NCI-H2227 treated with DMSO at 0.1 percent for 48 hours (cell line): ENCODE measurements at regions not wholly inside any gene's neighbourhood (a gene's known extent, or its start where the extent isn't known, plus 50 kb on each side); places are given as distances from the start of the nearest gene placed in this dataset.
"Not testable (repeated sequence)": the region's sequence is repeated elsewhere in the genome, so short reads cannot be mapped to it uniquely, and the experiment has no call there.

Experiments
- DNase-seq: peaks from one replicate; lab custom pipeline; 2025; lab: John Stamatoyannopoulos, UW

DNA sequence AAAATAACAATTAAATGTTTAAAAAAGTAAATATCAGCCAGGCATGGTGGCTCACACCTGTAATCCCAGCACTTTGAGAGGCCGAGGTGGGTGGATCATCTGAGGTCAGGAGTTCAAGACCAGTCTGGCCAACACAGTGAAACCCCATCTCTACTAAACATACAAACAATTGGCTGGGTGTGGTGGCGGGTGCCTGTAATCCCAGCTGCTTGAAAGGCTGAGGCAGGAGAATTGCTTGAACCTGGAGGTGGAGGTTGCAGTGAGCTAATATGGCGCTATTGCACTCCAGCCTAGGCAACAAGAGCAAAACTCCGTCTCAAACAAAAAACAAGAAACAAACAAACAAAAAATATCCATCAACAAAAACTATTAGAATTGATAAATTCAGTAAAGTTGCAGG is 77.5 kb downstream of the SNX5 start:
- not testable (repeated sequence) for DNase-seq

DNA sequence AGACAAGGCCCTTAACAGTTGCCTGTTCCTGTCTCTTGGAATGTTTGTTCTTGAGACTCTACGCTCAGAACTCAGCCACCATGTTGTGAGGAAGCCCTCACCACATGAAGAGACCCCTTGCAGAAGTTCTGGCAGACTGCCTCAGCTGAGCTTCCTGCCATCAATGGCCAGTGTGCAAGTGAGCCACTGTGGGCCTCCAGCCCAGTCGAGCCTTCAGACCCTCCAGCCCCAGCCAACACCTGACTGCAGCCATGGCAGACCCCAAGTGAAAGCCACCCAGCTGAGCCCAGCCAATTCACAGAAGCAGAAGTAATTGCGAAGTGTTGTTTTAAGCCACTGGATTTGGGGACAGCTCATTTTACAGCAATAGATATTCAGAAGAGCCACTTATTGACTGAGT is 78.3 kb downstream of the SNX5 start:
- no peak for DNase-seq

DNA sequence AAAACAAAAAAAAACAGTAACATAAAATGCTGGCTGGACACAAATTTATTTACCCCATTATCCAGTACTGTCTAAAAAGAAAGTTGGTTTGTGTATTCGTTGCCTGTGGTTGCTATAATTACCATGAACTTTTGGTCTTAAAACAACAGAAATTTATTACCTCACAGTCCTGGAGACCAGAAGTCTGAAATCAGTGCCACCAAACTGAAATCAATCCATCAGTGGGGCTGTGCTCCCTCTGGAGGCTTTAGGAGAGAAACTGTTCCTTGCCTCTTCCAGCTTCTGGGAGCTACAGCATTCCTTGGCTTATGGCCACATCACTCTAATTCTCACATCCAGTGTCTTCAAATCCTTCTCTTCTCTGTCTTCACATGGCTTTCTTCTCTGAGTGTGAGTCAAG is 79.4 kb downstream of the SNX5 start:
- no peak for DNase-seq

DNA sequence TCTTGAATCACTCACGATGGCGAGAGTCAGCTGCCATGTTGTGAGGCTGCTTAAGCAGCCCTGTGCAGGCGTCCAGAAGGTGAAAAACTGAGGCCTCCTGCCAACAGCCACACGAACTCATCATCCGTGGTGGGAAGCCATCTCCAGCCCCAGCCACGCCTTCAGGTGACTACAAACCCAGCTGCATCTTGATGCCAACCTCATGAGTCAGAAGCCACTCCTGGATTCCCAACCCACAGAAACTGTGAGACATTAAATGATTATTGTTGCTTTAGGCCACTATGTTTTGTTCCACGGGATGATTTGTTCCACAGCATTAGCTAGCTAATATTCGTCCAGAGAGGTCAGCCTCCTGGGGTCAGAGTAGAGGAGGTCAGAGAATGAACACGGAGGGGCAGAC is 80.5 kb downstream of the SNX5 start:
- DNase-seq = no peak

DNA sequence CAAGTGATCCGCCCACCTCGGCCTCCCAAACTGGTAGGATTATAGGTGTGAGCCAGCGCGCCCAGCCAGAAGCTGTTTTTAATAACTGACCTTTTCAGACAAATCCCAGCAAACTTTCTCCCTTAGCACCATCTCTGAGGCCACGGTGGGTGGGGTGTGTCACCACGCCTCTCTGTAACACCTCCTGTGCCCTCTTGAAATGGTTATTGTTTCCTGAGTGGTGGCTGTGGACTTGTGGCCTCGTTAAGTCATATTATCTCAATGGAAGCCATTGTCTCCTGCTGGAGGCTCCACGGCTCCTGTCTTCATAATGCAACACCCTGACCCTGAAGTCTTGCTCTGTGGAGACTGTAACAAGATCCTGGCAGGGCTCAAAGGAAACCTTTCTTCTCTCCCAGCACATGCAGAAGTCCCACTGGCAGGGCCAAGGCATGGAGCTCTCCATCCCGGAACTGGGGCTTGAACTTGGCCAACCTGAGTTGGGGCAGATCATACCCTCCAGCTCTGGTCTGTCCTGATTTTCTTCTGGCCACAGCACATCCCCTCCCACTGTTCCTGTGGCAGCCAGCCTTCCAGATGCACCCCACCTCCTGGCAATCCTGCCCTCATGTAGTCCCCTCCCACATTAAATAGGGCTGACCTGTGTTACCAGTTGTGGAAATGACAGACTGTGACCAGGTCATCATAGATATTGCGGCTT is 81.1 kb downstream of the SNX5 start:
- no peak for DNase-seq

DNA sequence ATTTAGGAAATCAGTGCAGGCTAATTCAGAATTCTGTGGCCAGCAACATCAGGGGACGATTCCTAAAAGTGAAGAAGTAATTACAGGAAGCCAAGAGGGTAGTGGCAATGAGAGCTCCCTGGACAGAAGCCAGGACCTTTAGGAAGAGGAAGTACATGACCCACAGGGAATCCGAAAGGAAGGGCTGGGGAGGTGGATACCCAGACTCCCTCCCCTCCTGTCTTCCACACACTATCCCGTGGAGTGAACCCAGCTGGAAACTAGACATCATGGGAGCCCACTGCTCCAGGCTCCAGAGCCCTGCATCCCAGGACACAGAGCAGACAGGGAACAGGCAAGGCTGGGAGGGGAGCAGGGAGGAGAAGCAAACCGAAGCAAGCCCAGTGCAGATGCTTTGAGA is 83.0 kb downstream of the SNX5 start:
- DNase-seq = no peak

DNA sequence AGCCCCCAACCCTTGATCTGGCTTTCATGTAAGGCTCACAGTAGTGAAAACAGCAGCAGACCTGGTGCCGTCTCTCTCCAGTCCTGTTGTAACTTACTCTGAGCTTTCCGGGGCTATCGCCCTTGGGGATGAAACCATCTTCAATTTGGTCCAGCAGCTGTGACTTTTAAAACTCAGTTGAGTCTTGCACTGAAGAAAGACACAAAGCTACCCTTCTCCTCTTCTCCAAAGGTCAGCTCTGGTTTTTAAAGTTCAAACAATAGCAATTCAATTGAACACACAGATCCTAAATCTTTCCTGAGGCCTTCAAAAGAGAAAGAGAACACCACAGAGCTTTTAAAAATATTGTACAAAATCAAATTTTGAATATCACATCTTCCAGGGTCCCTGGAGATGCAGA is 83.5 kb downstream of the SNX5 start:
- DNase-seq = no peak

DNA sequence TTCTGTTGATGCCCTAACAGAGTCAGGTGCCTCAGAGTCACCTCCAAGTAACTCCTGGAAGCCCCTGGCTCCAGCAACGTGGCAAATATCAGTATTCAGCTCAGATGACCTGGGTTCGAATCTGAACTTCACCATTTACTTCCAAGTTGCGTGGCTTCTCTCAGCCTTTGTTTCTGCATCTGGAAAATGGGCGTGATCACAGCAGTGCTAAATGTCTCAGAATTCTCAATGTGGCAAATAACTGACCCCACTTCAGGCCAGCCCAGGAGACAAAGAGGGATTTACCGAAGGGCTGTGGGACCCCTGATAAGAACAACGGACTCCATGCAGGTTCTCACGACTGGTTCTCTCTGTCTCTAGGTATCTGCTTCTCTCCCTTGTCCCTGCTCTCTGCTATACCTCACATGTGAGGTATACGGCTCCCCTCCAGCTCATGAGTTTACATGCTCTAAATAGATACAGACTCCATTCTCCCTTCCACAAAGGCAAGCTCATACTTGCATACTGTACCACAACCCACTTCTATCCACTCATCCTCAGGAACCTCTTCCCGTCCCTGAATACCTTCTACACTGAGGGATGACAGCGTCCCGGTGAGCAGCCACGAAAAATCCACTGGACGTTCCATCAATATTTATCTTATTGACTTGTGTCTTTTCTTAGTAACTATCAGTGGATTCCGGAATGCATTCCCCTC is 84.1 kb downstream of the SNX5 start:
- no peak for DNase-seq

DNA sequence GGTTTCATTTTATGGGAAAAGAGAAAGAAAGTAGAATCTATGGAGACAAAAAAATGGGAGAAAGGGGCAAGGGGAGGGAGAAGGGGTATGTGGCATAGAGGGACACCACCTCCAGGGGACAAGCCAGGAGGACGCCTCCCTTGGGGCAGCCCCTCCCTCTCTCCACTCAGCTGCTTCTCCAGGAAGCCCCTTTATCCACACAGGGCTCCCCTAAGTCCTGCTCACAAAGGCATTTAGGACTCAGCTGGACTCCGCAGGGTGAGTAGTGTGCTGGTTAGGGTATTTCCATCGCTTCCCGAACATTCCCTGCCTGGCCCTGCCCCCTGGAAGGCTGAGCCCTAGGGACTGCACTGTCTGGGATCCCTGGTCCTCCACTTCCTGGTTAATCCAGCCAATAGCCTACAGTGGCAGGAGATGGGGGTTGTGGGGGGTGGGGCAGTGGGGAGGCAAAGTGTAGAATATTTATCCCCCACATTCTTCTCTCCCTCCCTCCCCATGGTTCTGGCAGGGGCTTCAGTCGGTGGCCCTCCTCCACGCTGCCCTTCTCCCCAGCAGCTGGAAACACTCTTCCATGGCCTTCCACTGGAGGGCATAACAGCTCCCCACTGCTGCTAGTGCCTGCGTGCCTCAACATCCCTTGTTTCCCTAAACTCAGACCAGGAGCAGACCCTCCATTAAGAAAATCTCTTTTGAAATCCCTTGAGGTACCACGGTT is 84.8 kb downstream of the SNX5 start:
- DNase-seq = no peak

DNA sequence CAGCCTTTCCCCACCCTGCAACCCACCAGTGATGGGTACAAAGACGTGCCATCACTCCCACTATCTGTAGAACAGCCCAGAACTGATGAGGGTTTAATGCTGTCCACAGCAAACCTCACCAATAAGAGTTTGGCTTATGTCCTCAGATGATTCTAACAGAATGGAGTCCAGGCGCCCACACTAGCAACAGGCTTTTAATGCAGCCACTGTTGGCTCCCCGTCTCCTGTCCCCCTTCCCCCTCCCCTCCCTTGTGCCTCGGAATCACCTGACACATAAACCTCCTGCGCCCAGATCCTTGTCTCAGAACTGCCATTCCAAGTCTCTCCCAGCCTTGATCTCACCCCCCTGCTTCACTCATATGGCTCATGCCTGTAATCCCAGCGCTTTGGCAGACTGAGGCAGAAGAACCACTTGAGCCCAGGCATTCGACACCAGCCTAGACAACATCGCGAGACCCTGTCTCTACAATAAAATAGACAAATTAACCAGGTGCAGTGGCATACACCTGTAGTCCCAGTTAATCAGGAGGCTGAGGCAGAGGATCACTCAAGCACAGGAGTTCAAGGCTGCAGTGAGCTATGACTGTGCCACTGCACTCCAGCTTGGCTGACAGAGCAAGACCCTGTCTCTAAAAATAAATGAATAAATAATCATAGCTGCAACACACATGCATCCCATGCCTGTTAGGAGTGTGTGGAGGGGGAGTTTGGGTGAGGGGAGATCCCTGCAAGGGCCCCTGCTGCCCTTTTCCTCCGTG is 85.6 kb downstream of the SNX5 start:
- DNase-seq = no peak

DNA sequence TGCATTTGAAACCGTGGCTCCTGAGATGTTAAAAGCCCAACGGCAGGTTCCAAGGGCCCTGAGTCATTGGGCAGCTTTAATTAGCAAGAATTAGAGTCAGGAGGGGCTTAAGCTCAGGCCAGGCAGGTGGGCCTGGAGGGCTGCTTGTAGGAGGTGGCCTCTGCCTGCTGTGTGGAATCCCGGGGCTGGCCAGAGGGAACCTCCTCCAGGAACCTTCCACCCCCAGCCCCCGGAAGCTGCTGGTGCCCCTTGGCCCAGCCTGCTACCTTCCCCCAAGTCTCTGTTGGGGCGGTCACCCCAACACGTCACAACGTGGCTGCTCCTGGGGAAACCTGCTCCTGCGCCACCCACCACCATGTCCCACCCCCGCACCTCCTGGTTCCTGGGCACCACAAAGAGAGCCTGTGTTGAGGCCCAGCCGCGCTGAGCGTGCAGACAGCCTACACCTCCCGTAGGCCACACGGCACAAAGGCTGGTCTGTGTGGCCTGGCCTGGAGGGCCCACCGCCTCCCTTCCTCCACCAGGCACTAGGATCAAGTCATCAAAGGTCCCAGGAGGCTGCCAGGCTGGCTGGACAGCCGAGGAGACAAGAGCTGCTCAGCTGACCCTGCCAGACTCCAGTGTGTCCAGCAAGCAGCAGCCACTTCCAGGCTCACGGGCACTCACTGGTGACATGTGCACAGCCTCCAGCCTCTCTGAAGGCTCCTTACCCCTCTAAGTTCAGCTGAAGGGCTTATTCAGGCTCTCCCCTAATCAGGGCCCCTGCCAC is 86.3 kb downstream of the SNX5 start:
- no peak for DNase-seq

DNA sequence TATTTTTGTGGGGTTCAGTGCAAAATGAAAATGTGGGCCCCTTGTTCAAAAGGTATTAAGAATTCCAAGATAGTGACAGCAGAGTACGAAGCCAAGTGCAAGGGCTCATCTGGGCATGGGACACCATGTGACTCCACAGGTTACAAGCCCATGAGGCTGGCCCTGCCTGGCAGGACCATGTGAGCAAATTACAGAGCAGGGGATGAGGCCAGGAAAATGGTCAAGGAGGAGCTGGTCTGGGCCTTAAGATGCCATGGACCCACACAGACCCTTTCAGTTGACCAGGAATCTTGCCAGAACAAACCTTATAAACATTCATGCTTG is 86.9 kb downstream of the SNX5 start:
- no peak for DNase-seq

DNA sequence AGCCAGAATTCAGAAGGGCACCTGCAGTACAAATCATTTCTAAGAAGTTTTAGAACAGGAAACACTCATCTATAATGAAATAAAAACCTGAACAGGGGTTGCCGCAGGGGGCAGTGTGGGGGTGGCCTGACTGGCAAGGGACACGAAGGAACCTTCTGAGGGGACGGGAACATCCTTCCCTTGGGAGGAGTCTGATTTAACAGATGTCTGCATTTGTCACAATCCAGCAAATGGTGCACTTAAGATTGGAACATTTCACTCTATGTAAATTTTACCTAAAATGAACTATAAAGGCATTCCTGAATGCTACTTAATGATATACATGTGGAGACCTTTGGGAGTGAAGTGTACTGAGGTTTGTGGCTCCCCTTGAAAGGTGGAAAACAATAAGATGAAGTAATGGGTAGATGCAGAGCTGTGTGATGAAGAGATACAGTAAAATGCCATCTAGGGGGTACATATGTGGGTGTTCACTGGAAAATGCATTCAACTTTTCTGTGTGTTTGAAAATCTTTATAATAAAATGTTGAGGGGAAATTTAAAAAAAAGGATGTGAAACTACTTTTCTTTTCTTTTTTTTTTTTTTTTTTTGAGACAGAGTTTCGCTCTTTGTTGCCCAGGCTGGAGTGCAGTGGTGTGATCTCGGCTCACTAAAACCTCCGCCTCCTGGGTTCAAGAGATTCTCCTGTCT is 89.5 kb downstream of the SNX5 start:
- DNase-seq = no peak

DNA sequence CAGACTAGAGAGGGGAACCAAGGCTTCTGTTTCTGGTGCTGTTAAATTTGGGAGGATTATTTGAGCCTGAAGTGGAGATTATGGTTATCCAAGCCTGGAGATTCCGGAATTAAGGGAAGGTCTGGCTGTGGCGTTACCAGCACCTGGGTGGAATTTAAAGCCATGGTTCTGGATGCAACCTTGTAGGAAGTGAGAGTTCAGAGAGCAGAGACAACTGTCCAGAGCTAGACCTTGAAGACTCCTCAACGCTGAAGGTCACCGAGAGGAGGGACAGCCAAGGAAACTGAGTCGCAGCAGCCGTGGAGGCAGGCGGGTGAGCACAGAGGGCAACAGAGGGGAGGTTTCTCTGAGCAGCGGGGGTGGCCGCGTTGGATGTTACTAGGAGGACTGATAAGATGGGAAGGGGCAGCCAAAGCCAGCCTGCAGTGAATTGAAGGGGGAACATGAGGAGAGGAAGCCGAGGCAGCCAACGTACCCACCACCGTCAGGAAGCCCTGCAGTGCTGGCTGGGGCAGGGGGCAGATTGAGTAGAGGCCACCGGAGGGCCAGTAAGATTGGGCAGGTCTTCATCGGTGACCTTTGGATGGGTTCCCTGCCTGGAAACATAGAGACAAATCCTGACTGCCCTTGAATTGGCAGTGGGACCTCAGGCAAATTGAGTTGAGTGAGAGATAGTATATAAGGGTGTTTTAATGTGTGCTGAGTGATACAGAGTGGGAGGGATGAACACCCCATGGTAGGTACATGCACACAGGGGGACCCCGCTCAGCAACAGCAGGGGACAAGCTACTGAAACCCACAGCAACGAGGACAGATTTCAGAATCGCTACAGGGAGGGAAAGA is 90.3 kb downstream of the SNX5 start:
- DNase-seq = no peak

DNA sequence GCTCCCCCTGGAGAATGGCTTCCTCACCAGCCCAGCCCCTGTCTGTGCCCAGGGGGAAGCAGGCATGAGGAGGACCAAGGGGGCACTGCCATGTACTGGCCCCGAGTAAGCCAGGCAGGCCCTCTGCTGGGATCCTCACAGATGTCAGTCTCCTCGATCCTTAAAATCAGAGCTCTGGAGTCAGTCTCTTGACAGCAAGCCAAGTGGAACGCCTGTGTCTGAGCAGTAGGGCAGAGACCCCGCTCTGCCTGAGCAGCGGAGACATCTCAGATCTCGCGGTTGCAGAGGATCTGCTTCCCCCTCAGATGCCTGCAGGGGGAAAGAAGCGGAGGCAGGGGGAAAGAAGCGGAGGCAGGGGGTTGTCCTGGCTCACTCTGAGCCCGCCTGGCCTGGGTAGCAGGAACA is 92.6 kb downstream of the SNX5 start:
- no peak for DNase-seq

DNA sequence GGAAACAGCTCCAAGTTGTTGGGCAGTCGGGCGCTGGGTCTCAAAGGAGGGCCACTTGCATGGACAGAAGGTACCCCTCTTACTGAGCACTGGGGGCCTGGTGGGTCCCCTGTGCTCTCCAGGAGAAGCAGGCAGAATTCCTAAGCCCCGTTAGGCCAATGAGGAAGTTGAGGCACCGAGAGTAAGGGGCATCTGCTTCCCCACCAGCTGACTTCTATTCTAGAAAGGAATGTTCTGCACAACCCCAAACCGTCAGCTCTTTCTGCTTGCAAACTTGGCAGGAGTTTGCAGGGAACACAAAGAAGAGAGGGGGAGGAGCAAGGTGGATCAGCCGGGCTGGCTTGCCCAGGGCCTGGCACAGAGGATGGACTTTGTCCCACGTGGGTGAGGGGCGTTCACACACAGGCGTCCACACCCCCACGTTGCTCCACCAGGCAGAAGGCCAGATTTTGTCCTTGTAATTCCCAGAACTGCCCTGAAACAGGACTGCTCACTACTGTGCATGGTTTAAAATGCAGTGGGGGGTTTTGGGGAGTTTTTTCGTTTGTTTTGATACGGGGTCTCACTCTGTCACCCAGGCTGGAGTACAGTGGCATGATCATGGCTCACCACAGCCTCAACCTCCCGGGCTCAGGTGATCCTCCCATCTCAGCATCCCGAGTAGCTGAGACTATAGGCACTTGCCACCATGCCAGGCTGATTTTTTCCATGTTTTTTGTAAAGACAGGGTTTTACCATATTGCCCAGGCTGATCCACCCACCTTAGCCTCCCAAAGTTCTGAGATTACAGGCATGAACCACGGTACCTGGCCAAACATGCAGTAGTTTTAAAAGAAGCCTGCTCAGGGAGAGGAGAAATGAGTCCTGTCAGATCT is 93.3 kb downstream of the SNX5 start:
- no peak for DNase-seq

DNA sequence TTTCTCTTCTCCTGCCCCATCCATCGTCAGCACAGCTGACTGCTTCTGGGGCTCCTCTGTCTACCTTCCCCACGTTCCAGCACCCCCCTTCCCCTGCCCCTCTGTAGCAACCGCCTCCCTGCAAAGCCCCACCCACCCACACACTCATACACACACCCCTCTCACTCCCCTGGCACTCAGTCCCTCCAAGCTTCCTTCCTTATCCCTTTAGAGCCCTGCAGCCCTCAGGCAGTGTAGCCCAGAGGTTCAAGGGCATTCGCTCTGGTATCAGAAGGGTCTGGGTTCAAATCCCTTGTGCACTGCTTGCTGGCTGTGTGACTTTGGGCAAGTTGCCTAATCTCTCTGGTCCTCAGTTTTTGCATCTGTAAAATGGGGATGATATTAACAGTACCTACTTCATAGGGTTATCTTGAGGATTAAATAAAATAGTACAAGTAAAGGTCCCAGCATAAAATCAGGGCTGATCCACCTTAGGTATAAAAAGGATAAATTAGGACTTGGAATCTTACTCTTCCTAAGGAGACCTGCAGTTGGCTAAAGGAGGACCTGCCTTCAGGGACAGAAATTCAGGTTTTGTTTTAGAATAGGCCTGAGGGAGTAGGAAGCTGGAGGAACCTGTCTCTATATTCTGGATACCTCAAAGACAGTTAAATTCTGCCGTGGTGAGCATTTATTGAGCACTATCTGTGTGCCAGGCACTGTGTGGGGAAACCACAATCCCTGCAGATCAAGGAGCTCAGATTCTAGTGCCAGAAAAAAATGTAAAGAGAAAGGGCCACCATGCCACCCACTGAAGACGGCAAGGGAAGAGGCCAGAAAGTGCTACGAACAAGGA is 94.1 kb downstream of the SNX5 start:
- DNase-seq = no peak
